GM18520 (cell line): ENCODE measurements at regions not wholly inside any gene's neighbourhood (a gene's known extent, or its start where the extent isn't known, plus 50 kb on each side); places are given as distances from the start of the nearest gene placed in this dataset.

Experiments
- ATAC-seq: cut with Tn5 transposase; IDR thresholded peaks from one replicate; pipeline ENCODE4 v1.9.1; 2021; ENCODE audit not compliant: unreplicated experiment

DNA sequence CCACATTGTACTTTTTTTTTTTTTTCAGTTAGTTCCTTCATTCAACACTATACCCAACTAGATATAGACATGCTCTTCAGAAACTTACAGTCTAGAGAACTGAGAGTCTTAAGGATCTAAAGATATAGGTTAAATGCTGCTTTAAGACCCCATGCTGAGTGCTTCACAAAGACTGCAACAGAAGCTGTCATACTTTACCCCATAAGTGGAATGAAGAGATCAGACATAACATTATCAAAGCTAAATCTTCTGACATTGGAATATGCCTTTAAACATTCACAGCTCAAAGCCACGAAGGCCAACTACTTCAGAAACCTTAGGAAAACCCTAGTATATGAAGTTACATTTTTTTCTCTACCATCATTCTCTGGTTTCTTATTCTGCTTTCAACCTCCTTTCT is 666.4 kb downstream of the KCNT2 start:
- ATAC-seq: no peak

DNA sequence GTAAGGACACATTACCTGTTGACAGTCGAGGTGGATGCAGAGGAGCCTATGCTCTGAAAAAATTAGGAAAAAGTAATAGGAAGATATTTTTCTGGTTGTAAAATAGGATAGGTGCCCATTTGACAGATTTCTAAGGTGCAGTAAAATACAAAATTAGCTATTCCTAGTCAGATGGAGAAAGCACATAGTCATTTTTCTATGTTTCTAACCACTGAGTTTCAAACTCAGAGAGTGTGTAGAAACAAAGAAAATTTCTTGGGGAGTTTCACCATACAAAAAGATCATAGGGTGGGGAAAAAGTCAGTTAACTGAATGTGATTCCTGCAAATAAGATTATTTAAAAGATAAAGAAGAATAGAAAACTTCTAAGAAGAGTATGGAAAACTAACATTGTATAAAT is 666.9 kb downstream of the KCNT2 start:
- ATAC-seq: no peak

DNA sequence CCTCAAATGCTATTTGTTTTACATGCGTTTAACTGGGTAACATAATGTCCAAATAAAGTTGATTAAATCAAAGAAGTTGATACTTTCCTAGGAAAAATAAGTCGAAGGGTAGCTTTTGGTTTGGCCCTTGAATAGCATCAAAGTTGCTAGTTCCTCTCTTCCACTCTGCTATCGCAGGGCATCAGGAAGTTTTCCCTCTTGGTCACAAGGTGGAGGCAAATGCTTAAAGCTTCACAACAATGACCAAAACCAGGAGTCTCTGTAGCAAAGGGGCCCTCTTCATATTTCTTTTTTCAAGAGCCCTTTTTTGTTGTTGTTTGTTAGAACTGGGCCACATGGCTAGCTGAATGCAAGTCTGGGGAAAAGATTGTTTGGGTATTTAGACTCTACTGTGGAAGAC is 668.4 kb downstream of the KCNT2 start:
- no peak for ATAC-seq

DNA sequence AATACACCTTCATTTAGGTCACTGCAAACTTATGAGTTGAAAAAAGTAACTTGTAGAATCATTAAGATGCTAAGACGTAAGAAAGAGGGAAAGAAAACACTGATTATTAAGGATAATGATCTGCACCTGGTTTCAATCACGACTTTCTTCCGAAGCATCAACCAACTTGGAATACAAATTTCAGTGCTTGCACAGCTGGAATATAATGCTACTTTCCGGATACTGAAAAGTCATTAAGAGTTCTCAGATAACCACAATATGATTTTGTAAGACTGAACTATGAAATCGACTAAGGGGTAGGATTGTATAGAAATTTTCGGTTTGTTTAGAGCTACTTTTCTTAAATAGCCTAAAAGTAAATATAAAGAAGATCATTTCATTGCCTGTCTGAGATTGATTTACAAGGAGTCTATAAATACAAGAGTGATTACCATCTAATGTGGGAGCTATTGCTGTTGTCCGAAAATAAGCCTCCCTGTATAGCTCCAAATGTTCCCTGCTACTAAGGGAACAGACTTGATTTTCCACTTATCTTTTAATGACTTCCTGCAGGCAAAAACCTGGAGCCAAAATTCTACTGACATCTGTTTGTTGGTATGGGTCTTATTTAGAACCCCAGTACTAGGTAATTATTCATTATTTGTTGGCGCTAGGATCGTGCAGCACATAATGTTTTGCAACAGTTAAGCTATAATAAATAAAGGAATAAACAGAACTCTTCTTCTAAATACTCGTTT is 673.3 kb downstream of the KCNT2 start:
- ATAC-seq: no peak

DNA sequence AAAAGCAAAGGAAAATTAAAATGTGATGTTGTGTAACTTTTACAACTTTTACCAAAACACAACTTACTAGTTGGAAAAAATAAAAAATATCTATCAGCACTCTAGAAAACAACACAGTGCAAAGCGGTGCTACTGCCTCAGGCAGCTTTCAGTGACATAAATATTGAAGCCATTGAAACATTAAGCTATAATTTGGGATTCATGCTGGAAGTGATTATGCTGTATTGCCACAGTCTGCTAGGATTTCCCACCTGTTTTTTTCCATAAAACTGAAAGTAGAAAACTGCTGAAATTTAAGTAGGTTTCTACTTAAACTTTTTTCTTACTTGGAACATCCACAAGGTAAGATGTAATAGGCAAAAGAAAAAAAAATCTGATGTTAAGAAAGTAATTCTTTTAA is 674.4 kb downstream of the KCNT2 start:
- ATAC-seq: no peak

DNA sequence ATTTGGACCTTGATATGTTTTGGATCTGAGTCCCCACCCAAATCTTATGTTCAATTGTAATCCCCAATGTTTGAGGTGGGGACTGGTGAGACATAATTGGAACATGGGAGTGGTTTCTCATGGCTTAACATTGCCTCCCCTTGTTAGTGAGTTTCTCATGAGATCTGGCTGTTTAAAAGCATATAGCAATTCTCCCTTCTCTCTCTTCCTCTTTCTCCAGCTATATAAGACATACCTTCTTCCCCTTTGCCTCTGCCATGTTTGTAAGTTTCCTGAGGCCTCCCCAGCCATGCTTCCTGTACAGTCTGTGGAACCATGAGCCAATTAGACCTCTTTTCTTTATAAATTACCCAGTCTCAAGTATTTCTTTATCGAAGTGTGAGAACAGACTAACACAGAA is 692.4 kb downstream of the KCNT2 start:
- no peak for ATAC-seq

DNA sequence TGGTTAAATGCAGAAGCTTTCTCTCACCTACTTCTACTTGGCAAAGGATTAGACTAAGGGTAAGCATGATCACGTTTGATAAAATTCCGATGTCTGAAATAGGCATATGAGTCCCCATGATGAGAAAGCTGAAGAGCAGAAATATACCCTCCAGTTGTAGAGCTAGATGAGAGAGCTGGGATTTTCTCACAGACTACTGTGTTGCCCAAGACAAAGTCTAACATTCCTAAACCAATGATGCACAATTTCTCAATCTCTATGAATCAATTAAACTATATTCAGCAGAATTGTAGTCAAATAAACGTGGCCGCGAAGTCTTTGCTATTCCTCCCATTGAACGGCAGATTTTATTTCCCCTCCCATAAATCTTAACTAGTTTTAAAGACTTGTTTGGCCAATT is 699.2 kb downstream of the KCNT2 start:
- ATAC-seq: no peak

DNA sequence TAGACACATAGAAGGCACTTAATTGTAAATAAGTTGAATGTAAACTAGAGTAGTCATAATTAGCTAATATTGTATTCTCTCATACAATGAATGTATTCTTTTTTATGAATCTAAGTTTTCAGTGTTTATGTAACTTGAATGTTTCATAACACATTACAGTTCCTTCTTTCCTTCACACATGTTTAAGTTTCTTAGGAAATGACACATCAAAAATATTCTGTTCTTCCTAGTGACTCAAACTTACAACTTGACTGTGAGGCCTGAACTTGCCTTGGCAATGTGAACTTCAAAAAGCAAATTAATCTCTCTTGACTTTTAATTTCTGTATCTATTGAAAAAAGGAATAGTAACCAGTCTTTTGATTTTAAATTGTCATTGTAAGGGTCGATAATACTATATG is 700.1 kb downstream of the KCNT2 start:
- ATAC-seq: no peak

DNA sequence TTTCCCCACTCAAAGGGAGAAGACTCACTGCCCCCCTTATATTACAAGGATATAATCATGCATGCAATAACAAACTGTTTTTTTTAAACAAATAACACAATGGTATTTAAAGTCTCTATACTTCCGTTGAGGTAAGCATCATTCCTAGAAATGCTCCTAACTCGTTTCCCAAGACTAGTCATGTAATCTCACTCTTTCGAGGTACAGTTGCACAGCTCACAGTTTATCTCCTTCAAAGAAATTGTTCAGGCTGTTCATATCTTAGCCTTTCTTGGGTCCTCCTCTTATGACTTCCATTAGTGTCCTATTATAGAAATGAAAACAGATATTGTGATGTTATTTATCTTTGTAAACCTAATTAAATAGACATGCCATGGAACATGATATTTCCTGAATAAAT is 705.0 kb downstream of the KCNT2 start:
- ATAC-seq: no peak

DNA sequence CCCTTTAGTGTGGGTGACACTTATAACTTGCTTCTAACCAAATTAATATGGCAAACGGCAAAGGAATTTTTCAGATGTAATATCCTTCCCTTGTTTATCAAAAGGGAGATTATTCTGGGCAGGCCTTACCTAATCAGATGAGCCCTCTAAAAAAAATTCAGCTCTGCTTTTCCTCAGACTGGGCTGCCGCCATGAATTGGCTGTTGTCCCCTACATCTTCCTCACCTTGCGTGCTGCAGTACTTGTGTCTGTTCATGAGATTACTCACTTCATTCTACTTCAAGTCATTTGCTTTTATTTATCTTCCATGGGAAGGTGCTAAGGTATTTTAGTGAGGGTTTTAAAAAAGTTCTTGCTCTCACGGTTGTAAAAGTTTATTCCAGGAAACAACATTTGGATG is 705.5 kb downstream of the KCNT2 start:
- ATAC-seq: no peak

DNA sequence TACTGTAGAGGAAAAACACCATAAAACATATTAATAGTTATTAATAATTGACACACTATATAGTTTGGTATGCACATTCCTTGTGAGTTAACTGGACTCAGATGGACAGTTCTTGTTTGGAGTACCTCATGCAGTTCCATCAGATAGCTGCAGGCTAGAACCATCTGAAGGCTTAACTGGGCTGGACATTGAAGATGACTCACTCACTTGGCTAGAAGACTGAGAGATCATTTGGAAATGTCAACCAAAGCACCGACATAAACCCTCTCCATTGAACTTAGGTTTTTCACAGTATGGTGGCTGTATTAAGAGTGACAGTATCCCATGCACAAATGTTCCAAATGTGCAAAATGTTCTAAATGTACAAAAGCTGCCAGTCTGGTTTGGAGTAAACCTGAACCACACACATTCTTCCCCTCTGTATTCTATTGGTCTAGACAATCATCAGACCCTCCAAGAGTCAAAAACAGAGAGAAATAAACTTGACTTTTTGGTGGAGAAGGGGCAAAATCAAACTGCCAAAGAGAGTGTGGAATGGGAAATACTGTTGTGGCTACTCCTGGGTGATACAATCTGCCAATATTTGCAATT is 708.4 kb downstream of the KCNT2 start:
- no peak for ATAC-seq

DNA sequence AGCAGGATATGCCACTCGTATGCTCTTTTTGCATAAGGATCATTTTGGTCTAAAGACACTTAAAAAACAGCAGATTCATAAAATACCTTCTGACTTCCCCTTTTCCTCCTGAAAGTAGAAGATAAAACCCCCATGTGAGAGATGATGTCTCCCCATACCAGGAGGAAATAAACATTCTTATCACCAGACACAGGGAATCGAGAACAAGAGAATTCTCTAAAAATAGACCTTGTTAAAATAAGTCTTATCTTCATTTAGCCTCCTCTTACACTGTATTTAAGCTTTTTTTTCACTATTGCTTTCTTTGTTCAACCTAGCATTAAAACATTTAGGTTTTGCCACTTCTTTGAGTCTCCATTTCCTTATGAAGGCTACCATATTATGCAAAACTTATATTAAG is 709.3 kb downstream of the KCNT2 start:
- ATAC-seq: no peak

DNA sequence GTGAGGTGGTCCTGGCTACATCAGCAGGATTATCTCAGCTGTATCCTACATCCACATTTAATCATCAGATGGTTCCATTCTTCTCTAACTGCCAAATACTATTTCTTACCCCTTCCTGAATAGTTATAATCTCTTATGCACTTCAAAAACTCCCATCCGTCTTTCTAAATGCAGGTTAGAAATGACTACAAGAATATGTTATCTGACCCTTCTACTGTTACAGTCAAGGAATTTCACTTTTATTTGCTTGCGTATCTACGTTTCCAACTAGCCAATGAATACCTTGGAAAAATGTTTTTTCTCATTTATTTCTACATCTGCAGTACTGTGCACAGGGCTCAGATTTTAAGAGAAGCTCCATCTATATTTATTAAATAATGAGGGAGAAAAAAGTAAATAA is 709.9 kb downstream of the KCNT2 start:
- no peak for ATAC-seq

DNA sequence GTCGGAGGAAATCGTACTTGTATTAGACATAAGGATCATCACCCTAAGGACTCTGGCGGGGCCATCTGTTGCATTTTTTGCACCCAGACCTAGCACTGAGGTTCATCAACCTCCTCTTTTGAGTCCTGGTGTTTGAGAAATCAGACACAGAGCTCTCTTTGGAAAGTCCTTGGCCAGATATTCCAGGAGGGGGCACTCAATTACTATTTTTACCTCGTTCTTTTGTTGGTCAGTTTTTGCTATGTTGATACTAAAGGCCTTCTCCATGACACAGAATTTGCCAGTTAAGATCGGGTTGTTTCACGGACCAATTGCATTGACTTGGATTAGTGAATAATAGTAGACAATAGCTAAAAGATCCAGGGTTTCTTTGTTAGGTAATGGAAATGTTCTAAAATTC is 711.2 kb downstream of the KCNT2 start:
- ATAC-seq: no peak

DNA sequence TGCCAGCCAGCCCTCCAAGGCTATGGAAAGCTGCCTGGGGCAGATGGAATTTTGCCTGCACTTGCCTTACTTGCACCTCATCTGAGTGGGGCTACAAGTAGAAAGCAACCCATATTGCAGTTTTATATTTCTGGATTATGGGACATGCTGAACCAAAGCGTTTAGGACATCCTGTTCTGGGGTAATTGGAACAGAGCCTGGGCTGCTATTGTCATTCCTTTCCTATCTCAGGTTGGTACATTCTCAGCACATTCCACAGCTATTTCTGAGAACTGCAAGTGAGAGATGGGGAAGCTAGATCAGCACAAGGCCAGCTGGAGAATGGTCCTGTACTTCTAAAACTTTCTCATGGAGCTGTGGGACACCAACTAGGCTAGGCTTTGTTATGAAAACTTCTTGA is 713.8 kb downstream of the KCNT2 start:
- ATAC-seq: no peak

DNA sequence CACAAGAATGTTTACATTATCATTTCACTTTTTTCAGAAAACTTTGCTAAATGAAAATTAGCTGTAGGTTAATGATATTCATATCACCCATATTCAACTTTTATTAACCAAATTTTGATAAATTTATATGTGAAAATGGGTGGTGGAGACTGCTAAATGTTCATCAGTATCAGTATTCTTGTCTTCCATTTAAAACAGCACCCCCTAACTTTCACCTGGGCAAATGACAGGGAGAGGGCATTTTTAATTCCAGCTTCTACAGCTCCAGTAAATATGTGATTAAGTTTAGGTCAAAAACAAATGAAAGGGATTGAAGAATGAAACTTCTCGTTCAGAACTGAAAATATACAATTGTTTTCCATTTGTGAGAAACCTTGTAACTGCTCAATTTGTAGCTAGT is 722.2 kb downstream of the KCNT2 start:
- no peak for ATAC-seq

DNA sequence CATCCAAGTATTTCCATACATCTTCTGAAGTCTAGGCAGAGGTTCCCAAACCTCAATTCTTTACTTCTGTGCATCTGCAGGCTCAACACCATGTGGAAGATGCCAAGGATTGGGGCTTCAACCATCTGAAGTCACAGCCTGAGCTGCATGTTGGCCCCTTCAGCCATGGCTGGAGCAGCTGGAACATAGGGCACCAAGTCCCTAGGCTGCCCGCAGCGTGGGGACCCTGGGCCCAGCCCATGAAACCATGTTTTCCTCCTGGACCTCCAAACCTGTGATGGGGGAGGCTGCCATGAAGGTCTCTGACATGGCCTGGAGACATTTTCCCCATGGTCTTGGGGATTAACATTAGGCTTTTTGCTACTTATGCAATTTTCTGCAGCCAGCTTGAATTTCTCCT is 729.8 kb downstream of the KCNT2 start:
- ATAC-seq: no peak

DNA sequence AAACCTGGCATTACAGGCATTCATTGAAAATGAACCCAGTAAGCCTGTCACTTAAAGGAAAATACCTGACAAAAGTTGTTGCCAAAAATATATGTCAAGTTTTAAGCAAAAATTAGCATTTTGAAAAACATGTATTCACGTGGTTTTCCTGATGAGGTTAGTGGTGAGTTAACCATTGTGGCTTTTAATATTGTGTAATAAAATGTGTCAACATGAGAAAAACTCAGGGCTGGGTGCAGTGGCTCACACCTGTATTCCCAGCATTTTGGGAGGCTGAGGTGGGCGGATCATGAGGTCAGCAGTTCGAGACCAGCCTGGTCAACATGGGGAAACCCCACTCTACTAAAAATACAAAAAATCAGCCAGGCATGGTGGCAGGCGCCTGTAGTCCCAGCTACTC is 731.4 kb downstream of the KCNT2 start:
- ATAC-seq: no peak

DNA sequence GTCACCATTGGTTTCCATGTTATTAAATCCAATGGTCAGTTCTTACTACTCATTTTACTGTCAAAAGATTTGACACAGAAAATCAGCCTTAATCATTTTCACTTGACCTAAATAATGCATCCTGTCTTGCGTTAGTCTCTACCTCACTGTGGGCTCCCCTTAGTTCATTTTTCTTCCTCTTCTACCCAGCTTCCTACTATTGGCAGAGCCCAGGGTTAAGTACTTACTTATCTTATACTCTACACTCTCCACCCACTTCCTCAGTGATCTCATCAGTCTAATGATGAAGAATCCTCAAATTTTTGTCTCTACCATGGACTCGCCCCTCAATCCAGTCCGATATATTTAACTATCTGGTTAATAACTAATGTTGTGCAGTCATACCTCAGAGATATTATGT is 735.9 kb downstream of the KCNT2 start:
- ATAC-seq: no peak

DNA sequence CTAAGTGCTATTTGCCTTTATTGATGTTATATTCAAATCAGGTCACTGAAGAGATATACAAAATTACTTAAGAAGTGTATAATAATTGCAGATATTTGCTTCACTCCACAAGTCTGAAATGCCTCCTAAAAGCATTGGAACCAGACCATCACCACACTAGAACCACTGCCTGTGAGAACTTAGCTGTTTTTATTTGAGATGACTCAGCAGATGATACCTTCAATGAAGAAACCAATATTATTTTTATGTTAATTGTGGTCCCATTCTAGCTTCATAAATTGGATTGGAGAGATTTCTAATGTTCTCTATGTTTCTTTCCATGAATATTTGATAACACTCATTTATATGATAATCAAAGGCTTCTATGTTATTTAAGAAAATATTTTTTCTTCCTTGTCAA is 740.6 kb downstream of the KCNT2 start:
- ATAC-seq: no peak

DNA sequence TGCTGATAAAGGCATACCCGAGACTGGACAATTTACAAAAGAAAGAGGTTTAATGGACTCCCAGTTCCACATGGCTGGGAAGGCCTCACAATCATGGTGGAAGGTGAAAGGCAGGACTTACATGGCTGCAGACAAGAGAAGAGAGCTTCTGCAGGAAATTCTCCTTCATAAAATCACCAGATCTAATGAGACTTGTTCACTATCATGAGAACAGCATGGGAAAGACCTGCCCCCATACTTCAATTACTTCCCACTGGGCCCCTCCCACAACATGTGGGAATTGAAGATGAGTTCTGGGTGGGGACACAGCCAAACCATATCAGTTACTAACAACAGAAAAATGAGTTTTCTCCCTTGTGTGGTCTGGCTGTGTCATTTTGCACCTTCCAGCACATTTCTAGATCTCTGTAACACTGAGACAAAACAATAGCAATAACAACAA is 741.4 kb downstream of the KCNT2 start:
- no peak for ATAC-seq

DNA sequence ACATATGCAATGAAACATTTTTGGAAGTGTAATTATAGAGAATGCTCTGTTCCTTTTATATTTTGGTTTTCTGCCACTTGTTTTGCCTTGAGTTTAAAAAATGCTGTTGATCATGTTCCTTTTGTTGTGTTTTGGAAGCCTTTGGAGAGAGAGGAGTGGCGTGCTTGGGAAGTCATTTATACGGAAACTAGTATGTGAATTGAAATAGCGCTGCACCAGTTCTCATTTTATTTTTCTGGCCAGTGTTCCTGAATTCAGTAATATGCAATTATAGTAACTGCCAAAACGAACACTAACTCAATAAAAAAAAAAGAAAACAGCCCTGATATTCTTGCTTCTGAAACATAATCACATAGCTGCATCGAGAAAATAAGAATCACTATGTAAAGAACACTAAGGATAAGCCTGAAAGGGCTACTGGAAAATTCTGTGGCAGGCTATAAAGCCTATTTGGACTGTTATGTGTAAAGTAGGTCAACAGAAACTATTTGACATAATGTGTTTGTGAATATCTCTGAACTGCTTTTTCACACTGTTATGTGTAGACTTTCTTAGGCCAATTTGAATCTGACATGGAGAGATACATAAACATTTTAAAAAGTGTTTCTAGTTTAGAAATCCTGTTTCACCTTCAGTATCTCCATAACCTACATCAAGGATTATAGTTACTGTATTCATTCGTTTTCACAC is 742.0 kb downstream of the KCNT2 start:
- ATAC-seq: no peak

DNA sequence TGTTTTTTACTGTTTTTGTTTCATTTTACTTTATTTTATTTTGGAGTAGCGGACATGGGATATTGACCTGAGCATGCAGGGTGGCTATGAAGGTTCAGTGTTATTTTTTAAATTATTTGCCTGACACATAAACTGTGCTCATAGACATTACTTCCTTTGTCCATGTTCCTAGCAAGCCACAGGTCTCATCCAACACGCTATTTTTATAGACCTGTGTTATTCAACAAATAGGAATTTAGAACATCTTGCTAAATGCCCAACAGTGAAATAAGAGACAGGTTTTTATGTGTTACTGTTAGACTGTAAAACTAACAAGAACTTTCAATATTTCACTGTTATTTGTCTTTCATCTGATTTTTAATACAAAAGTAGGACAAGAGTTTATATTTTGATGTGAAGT is 756.4 kb downstream of the KCNT2 start:
- ATAC-seq: no peak
